ENCODE measurements at regions not wholly inside any gene's neighbourhood (a gene's known extent, or its start where the extent isn't known, plus 50 kb on each side); places are given as distances from the start of the nearest gene placed in this dataset.

GRCh38 chr1:73781251-73781650 is 416.7 kb downstream of the LRRIQ3 start:
- no peak overlapping the region for H3K4me3 ChIP-seq (ENCODE audit: low read depth, low read length)

GRCh38 chr1:73778471-73778870 is 419.5 kb downstream of the LRRIQ3 start:
- no peak overlapping the region for H3K4me3 ChIP-seq (ENCODE audit: low read depth, low read length)
- TF ChIP-seq CTCF (IDR thresholded peaks at IDR 0.05; ENCODE audit: borderline replicate concordance, insufficient read depth, low read depth, low read length) = no peak

More at GRCh38 chr1:73781251-73781650, 416.7 kb downstream of the LRRIQ3 start:
- TF ChIP-seq CTCF (IDR thresholded peaks at IDR 0.05; ENCODE audit: borderline replicate concordance, insufficient read depth, low read depth, low read length) = no peak

- no peak for TF ChIP-seq CTCF (IDR thresholded peaks at IDR 0.05; ENCODE audit: borderline replicate concordance, insufficient read depth, low read depth, low read length)
- no peak overlapping the region for H3K4me3 ChIP-seq (ENCODE audit: low read depth, low read length)
These were observed 422.1 kb downstream of the LRRIQ3 start for GRCh38 chr1:73775896-73776295.

DNA sequence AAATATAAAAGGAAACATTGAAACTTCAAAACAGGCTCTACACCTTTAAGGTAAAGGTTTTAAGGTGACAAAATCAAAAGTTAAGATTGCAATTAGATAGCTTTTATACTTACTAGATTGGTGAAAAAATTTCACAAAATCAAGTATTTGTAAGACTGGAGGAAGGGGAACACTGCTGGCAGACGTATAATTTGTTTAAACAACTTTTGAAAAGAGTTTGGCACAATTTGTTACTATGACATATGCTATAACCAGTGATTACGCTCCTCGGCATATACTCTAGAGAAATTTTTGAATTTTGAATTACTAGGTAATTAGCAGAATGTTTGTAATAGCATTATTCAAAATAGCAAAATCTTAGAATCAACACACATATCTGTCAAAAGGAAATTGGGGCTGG is 425.0 kb downstream of the LRRIQ3 start:
- TF ChIP-seq CTCF (IDR thresholded peaks at IDR 0.05; ENCODE audit: borderline replicate concordance, insufficient read depth, low read depth, low read length) = no peak
- H3K4me3 ChIP-seq (ENCODE audit: low read depth, low read length) = no peak overlapping the region

DNA sequence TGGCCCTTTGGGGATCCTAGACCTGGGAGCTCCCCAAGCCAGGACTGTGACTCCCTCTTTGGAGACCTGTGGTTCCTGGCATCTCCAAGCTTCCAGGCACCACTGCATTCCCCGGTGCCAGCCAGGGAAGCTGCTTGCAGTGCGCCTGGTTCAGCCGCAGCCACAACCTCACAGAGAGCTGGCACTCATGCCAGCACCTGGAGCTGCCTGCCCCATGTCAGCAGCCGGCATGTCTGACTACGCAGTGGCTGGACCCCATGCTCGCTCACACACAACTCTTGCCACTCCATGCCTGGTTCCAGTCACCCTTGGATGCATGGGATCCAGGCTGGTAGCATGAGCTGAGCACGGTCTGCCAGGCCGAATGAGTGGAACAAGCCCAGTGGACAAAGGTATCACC is 426.6 kb downstream of the LRRIQ3 start:
- H3K4me3 ChIP-seq (ENCODE audit: low read depth, low read length) = no peak overlapping the region

GRCh38 chr1:73770109-73770905 is 427.7 kb downstream of the LRRIQ3 start:
- H3K4me3 ChIP-seq (ENCODE audit: low read depth, low read length) = no peak overlapping the region
- TF ChIP-seq CTCF (IDR thresholded peaks at IDR 0.05; ENCODE audit: borderline replicate concordance, insufficient read depth, low read depth, low read length) = no peak

More for the DNA sequence above, 426.6 kb downstream of the LRRIQ3 start:
- no peak for TF ChIP-seq CTCF (IDR thresholded peaks at IDR 0.05; ENCODE audit: borderline replicate concordance, insufficient read depth, low read depth, low read length)

DNA sequence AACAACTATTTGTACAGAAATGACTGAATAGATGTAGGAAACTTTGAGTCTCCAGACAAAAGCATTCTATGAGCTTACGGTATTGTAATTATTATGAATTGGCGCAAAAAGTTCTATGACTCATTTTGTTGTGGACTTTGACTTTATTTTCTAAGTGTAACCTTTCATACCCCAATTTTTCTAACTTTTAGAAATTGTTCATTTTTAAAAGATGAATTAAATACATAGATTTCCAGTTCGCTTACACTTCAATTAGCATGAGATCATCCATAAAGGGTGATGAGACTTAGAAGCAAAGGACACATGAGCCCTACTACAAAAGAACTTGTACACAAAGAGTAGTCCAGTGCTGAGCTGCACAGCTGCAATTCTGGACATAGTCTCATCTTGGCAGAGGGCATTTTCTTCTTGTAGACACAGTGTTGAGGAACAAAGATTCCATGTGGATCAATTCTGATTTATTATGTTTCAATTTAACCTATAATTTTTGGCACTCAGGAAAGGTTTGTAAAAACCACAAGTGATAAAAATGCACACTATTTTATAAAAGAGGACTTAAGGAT is 431.1 kb downstream of the LRRIQ3 start:
- no peak overlapping the region for H3K4me3 ChIP-seq (ENCODE audit: low read depth, low read length)
- TF ChIP-seq CTCF (IDR thresholded peaks at IDR 0.05; ENCODE audit: borderline replicate concordance, insufficient read depth, low read depth, low read length) = no peak

All from GM12875 (cell line).